OCI-LY7 (cell line): ENCODE measurements at regions not wholly inside any gene's neighbourhood (a gene's known extent, or its start where the extent isn't known, plus 50 kb on each side); places are given as distances from the start of the nearest gene placed in this dataset.

Experiments
- EZH2phosphoT487 ChIP-seq: fragments of 200-600 bp; sonication (generic); IDR thresholded peaks from 2 replicates; pipeline ENCODE4 v1.6.1; 2018; ENCODE audit warnings: low read depth, borderline replicate concordance, mild to moderate bottlenecking, mixed run types, antibody characterized with exemption, low read length, moderate library complexity, mixed read lengths
- TF ChIP-seq, protein P1 (sequence below): fragments of 200-600 bp; sonication (generic); conservative IDR thresholded peaks from 2 replicates; pipeline ENCODE4 v1.5.1; 2014; ENCODE audit warnings: mild to moderate bottlenecking, antibody characterized with exemption, low read length, moderate library complexity, mixed read lengths

DNA sequence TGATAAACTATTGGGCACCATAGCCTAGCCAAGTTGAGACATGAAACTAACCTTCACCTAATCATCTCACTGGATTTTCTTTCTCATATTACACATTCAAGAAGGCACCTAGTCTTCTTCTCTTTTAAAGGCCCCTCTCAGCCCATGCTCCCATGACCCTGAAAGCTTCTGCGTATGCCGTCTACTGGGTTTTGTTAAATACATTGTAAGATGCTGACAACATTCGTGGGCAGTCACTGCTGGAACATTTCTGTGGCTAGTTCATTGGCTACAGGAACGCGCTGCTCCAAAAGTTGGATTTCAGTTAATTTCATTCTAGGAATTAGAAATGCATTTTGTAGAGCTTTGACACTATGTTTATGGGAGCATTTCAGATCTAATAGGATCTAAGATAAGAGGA, 52.3 kb upstream of the CHD2 start:
- TF ChIP-seq, protein P1, sequence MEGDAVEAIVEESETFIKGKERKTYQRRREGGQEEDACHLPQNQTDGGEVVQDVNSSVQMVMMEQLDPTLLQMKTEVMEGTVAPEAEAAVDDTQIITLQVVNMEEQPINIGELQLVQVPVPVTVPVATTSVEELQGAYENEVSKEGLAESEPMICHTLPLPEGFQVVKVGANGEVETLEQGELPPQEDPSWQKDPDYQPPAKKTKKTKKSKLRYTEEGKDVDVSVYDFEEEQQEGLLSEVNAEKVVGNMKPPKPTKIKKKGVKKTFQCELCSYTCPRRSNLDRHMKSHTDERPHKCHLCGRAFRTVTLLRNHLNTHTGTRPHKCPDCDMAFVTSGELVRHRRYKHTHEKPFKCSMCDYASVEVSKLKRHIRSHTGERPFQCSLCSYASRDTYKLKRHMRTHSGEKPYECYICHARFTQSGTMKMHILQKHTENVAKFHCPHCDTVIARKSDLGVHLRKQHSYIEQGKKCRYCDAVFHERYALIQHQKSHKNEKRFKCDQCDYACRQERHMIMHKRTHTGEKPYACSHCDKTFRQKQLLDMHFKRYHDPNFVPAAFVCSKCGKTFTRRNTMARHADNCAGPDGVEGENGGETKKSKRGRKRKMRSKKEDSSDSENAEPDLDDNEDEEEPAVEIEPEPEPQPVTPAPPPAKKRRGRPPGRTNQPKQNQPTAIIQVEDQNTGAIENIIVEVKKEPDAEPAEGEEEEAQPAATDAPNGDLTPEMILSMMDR, result no peak
- TF ChIP-seq EZH2phosphoT487, result no peak
